Fibroblast of skin of scalp (primary cell): ENCODE measurements at regions not wholly inside any gene's neighbourhood (a gene's known extent, or its start where the extent isn't known, plus 50 kb on each side); places are given as distances from the start of the nearest gene placed in this dataset.
"Not testable (repeated sequence)": the region's sequence is repeated elsewhere in the genome, so short reads cannot be mapped to it uniquely, and the experiment has no call there.

Experiments
- DNase-seq: peaks from one replicate; pipeline ENCODE4 v3.0.0-alpha.2; 2013

GRCh38 chr7:68573271-68574005 lies 1024.8 kb upstream of the AUTS2 start:
- no peak for DNase-seq

GRCh38 chr7:68576366-68576765 lies 1021.9 kb upstream of the AUTS2 start:
- DNase-seq: no peak

- DNase-seq: no peak
Observed at GRCh38 chr7:68581417-68581816, 1016.9 kb upstream of the AUTS2 start.

GRCh38 chr7:68587599-68587998 lies 1010.7 kb upstream of the AUTS2 start:
- DNase-seq: no peak

- no peak for DNase-seq
Observed at GRCh38 chr7:68601826-68602225, 996.4 kb upstream of the AUTS2 start.

- no peak for DNase-seq
Observed at GRCh38 chr7:68604541-68604940, 993.7 kb upstream of the AUTS2 start.

GRCh38 chr7:68610701-68611100 lies 987.6 kb upstream of the AUTS2 start:
- DNase-seq: no peak

GRCh38 chr7:68613405-68613804 lies 984.9 kb upstream of the AUTS2 start:
- DNase-seq: peak; percentile 13

GRCh38 chr7:68613897-68614296 lies 984.4 kb upstream of the AUTS2 start:
- no peak for DNase-seq

GRCh38 chr7:68619526-68619925 lies 978.7 kb upstream of the AUTS2 start:
- DNase-seq: no peak

- DNase-seq: no peak
Observed at GRCh38 chr7:68622500-68622899, 975.8 kb upstream of the AUTS2 start.

GRCh38 chr7:68623030-68623429 lies 975.2 kb upstream of the AUTS2 start:
- DNase-seq: no peak

GRCh38 chr7:68627247-68627864 lies 970.9 kb upstream of the AUTS2 start:
- no peak for DNase-seq

GRCh38 chr7:68630914-68631313 lies 967.4 kb upstream of the AUTS2 start:
- not testable (repeated sequence) for DNase-seq

GRCh38 chr7:68640103-68640502 lies 958.2 kb upstream of the AUTS2 start:
- DNase-seq: no peak

- no peak for DNase-seq
Observed at GRCh38 chr7:68642727-68643126, 955.5 kb upstream of the AUTS2 start.

GRCh38 chr7:68663392-68663791 lies 934.9 kb upstream of the AUTS2 start:
- DNase-seq: no peak

- no peak for DNase-seq
Observed at GRCh38 chr7:68671046-68671445, 927.2 kb upstream of the AUTS2 start.

- no peak for DNase-seq
Observed at GRCh38 chr7:68671671-68672070, 926.6 kb upstream of the AUTS2 start.

- no peak for DNase-seq
Observed at GRCh38 chr7:68674826-68675225, 923.4 kb upstream of the AUTS2 start.

- no peak for DNase-seq
Observed at GRCh38 chr7:68676813-68677535, 921.3 kb upstream of the AUTS2 start.

GRCh38 chr7:68678196-68678595 lies 920.1 kb upstream of the AUTS2 start:
- no peak for DNase-seq

- DNase-seq: no peak
Observed at GRCh38 chr7:68679459-68680234, 918.6 kb upstream of the AUTS2 start.
